ENCODE measurements at regions not wholly inside any gene's neighbourhood (a gene's known extent, or its start where the extent isn't known, plus 50 kb on each side); places are given as distances from the start of the nearest gene placed in this dataset.

- TF ChIP-seq ZNF462 (CRISPR knock-in tag; IDR thresholded peaks at IDR 0.05) = no peak
- no peak for TF ChIP-seq CREB1 (CRISPR knock-in tag; IDR thresholded peaks at IDR 0.05; ENCODE audit: low read depth)
- no peak for TF ChIP-seq POLR2AphosphoS5 (IDR thresholded peaks at IDR 0.05; ENCODE audit: low read depth)
- no peak for TF ChIP-seq ETS1 (IDR thresholded peaks at IDR 0.05)
- TF ChIP-seq STAT1 (IDR thresholded peaks at IDR 0.05; ENCODE audit: unreplicated experiment) = no peak
- no peak for TF ChIP-seq JUNB (IDR thresholded peaks at IDR 0.05; ENCODE audit: unreplicated experiment)
- no peak for TF ChIP-seq NANOG (IDR thresholded peaks at IDR 0.05; ENCODE audit: borderline replicate concordance)
- TF ChIP-seq ZNF114 (CRISPR knock-in tag; IDR thresholded peaks at IDR 0.05) = no peak
- TF ChIP-seq ZNF331 (CRISPR knock-in tag; IDR thresholded peaks at IDR 0.05; ENCODE audit: low read depth) = no peak
Measured at GRCh38 chr1:5664906-5665875, 327.0 kb downstream of the NPHP4 start (continued).
